Activated CD4-positive, CD25-positive, alpha-beta regulatory T cell treated with anti-CD3 and anti-CD28 coated beads, Interleukin-2, amount 50 U/mL, for 16 hours (primary cell): ENCODE measurements at regions not wholly inside any gene's neighbourhood (a gene's known extent, or its start where the extent isn't known, plus 50 kb on each side); places are given as distances from the start of the nearest gene placed in this dataset.

Experiments used
- DNase-seq: peaks from one replicate; pipeline ENCODE4 v3.0.0-alpha.2; 2020; ENCODE audit warnings: low read depth, low spot score

- DNase-seq: no peak
These were observed 73.0 kb upstream of the TPM1 start for GRCh38 chr15:62969442-62970089.

GRCh38 chr15:62972814-62973213 is 69.7 kb upstream of the TPM1 start:
- DNase-seq: no peak

GRCh38 chr15:62975515-62975914 is 67.0 kb upstream of the TPM1 start:
- DNase-seq: no peak

- DNase-seq: no peak
These were observed 66.2 kb upstream of the TPM1 start for GRCh38 chr15:62976301-62976881.

GRCh38 chr15:62977952-62978811 is 64.4 kb upstream of the TPM1 start:
- no peak for DNase-seq

- no peak for DNase-seq
These were observed 63.3 kb upstream of the TPM1 start for GRCh38 chr15:62979252-62979651.

- DNase-seq: no peak
These were observed 61.5 kb upstream of the TPM1 start for GRCh38 chr15:62981071-62981470.

GRCh38 chr15:62983956-62984355 is 58.6 kb upstream of the TPM1 start:
- DNase-seq: no peak

GRCh38 chr15:62985768-62986167 is 56.8 kb upstream of the TPM1 start:
- DNase-seq: no peak

GRCh38 chr15:62986948-62987347 is 55.6 kb upstream of the TPM1 start:
- DNase-seq: no peak

- DNase-seq: no peak
These were observed 53.8 kb upstream of the TPM1 start for GRCh38 chr15:62988701-62989100.

- no peak for DNase-seq
These were observed 53.0 kb upstream of the TPM1 start for GRCh38 chr15:62989366-62990055.

- no peak for DNase-seq
These were observed 50.8 kb upstream of the TPM1 start for GRCh38 chr15:62991698-62992097.

- no peak for DNase-seq
These were observed 50.2 kb upstream of the TPM1 start for GRCh38 chr15:62992302-62992701.
